Stimulated activated CD4-positive, alpha-beta T cell treated with anti-CD3 and anti-CD28 coated beads, Interleukin-2, amount 100 ng/mL, for 4 hours (primary cell): ENCODE measurements at regions not wholly inside any gene's neighbourhood (a gene's known extent, or its start where the extent isn't known, plus 50 kb on each side); places are given as distances from the start of the nearest gene placed in this dataset.

Source experiments
- DNase-seq: peaks from one replicate; pipeline ENCODE4 v3.0.0-alpha.2; 2020; ENCODE audit warnings: low read depth

GRCh38 chr11:95512682-95513081 is 276.9 kb downstream of the FAM76B start:
- DNase-seq: no peak

GRCh38 chr11:95512177-95512576 is 277.4 kb downstream of the FAM76B start:
- DNase-seq: no peak

GRCh38 chr11:95508219-95508890 is 277.4 kb upstream of the SESN3 start:
- no peak for DNase-seq

- no peak for DNase-seq
Observed at GRCh38 chr11:95507794-95508193, 276.8 kb upstream of the SESN3 start.

GRCh38 chr11:95506777-95507176 is 275.8 kb upstream of the SESN3 start:
- DNase-seq: no peak

GRCh38 chr11:95505927-95506426 is 275.0 kb upstream of the SESN3 start:
- DNase-seq: no peak

- DNase-seq: no peak
Observed at GRCh38 chr11:95503047-95503446, 272.0 kb upstream of the SESN3 start.

GRCh38 chr11:95502522-95502921 is 271.5 kb upstream of the SESN3 start:
- DNase-seq: no peak

GRCh38 chr11:95501761-95502266 is 270.8 kb upstream of the SESN3 start:
- DNase-seq: no peak

- DNase-seq: no peak
Observed at GRCh38 chr11:95500466-95500865, 269.5 kb upstream of the SESN3 start.

GRCh38 chr11:95499516-95500135 is 268.6 kb upstream of the SESN3 start:
- DNase-seq: no peak

GRCh38 chr11:95498722-95499425 is 267.9 kb upstream of the SESN3 start:
- DNase-seq: no peak

- DNase-seq: no peak
Observed at GRCh38 chr11:95496901-95497300, 265.9 kb upstream of the SESN3 start.

GRCh38 chr11:95495706-95496105 is 264.7 kb upstream of the SESN3 start:
- DNase-seq: no peak

GRCh38 chr11:95494856-95495255 is 263.9 kb upstream of the SESN3 start:
- DNase-seq: no peak

GRCh38 chr11:95494167-95494566 is 263.2 kb upstream of the SESN3 start:
- DNase-seq: no peak

GRCh38 chr11:95490625-95491024 is 259.6 kb upstream of the SESN3 start:
- no peak for DNase-seq

- DNase-seq: no peak
Observed at GRCh38 chr11:95487938-95488337, 256.9 kb upstream of the SESN3 start.

GRCh38 chr11:95487391-95487790 is 256.4 kb upstream of the SESN3 start:
- no peak for DNase-seq

- DNase-seq: no peak
Observed at GRCh38 chr11:95486979-95487378, 256.0 kb upstream of the SESN3 start.

GRCh38 chr11:95486466-95486865 is 255.5 kb upstream of the SESN3 start:
- DNase-seq: no peak

GRCh38 chr11:95485115-95485900 is 254.3 kb upstream of the SESN3 start:
- DNase-seq: no peak
